ENCODE measurements at regions not wholly inside any gene's neighbourhood (a gene's known extent, or its start where the extent isn't known, plus 50 kb on each side); places are given as distances from the start of the nearest gene placed in this dataset.

DNA sequence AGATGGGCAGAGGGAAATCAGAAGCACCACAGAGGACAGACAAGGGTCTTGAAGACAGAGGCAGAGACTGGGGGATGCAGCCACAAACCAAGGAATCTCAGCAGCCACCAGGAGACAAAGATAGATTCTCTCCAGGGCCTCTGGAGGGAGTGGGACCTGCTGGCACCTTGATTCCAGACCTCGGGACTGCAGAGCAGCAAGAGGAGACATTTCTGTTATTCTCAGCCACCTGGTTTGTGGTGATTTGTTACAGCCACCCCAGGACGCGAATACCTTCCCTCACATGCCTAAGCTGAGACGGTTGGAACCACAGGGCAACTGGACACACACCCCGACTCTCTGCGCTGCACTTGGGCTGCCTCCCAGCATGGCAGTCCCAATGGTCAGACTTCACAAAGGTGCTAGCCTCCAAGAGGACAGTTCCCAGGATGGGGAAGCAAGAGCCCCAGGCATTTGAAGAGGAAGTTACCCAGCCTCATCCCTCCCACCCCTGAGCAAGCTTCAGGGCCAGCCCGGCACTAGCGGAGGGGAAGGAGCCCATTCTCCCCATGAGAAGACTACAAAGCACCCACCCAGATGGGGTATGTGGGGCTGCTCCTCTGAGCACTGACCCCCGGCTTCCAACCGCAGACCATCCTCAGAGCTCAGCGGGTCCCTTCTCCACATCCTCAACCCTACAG is 104.6 kb upstream of the INSIG1 start:
- TF ChIP-seq POLR2A (IDR thresholded peaks at IDR 0.05) (no peak), EP300 (IDR thresholded peaks at IDR 0.05) (no peak)
- TF ChIP-seq, protein P1, sequence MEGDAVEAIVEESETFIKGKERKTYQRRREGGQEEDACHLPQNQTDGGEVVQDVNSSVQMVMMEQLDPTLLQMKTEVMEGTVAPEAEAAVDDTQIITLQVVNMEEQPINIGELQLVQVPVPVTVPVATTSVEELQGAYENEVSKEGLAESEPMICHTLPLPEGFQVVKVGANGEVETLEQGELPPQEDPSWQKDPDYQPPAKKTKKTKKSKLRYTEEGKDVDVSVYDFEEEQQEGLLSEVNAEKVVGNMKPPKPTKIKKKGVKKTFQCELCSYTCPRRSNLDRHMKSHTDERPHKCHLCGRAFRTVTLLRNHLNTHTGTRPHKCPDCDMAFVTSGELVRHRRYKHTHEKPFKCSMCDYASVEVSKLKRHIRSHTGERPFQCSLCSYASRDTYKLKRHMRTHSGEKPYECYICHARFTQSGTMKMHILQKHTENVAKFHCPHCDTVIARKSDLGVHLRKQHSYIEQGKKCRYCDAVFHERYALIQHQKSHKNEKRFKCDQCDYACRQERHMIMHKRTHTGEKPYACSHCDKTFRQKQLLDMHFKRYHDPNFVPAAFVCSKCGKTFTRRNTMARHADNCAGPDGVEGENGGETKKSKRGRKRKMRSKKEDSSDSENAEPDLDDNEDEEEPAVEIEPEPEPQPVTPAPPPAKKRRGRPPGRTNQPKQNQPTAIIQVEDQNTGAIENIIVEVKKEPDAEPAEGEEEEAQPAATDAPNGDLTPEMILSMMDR (IDR thresholded peaks at IDR 0.05): no peak
